ENCODE measurements at regions not wholly inside any gene's neighbourhood (a gene's known extent, or its start where the extent isn't known, plus 50 kb on each side); places are given as distances from the start of the nearest gene placed in this dataset.
A peak's percentile ranks its signal among the peaks of the same experiment; 100 is the strongest.
"Not testable (repeated sequence)": the region's sequence is repeated elsewhere in the genome, so short reads cannot be mapped to it uniquely, and the experiment has no call there.

DNA sequence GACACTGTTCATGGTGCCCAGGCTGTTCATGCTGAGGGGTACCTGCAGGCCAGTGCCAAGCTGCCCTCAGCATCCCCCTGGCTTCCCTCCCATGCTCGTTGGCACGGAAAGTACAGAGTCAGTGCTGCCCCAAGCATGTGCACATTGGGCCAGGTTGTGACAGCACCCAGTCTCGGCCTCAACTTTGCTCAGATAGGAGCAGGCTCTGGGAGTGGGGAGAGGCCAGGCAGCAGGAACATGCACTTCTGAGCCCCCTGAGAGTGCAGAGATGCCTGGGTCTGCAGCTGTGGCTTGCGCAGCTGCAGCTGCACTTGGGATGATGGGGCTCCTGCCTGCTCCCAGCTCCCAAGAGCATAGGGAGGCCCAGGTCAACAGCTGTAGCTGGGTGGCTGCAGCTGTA is 966.4 kb upstream of the NCAM2 start:
- intact Hi-C loops (cut with DNase I, micrococcal nuclease) = no loop called here
- no peaks in the 10 kb centered on the region for H3K9me3 ChIP-seq
- no peaks in the 10 kb centered on the region for H3K36me3 ChIP-seq (ENCODE audit: low read depth)
- H3K4me3 ChIP-seq = no peak overlapping the region
- DNase-seq (no peak), ATAC-seq (peak; percentile 8)
- H3K4me1 ChIP-seq (ENCODE audit: low read depth) = no peaks in the 10 kb centered on the region
- TF ChIP-seq, protein P1, sequence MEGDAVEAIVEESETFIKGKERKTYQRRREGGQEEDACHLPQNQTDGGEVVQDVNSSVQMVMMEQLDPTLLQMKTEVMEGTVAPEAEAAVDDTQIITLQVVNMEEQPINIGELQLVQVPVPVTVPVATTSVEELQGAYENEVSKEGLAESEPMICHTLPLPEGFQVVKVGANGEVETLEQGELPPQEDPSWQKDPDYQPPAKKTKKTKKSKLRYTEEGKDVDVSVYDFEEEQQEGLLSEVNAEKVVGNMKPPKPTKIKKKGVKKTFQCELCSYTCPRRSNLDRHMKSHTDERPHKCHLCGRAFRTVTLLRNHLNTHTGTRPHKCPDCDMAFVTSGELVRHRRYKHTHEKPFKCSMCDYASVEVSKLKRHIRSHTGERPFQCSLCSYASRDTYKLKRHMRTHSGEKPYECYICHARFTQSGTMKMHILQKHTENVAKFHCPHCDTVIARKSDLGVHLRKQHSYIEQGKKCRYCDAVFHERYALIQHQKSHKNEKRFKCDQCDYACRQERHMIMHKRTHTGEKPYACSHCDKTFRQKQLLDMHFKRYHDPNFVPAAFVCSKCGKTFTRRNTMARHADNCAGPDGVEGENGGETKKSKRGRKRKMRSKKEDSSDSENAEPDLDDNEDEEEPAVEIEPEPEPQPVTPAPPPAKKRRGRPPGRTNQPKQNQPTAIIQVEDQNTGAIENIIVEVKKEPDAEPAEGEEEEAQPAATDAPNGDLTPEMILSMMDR (IDR thresholded peaks at IDR 0.05) = no peak

DNA sequence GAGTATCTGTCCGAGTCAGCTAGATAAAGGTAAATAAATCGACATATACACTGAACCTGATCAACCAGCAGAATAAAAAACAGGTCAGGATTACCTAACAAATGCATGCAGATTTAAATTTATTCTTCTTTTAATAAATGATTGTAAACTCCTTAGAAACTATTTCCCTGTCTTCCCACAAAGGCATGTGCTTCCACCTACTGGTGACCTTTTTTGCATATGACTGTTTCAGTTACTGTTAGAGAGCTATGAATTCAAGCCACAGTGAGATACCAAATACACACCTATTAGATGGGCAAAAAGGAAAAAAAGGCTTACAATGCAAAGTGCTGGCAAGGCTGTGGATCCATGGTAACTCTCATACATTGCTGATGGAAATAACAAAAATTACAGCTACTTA is 957.4 kb upstream of the NCAM2 start:
- DNase-seq = peak in 1 of 3 donors; percentile 34
- H3K9me3 ChIP-seq = no peaks in the 10 kb centered on the region
- intact Hi-C loops (cut with DNase I, micrococcal nuclease) = no loop called here
- no peak for ATAC-seq
- H3K4me3 ChIP-seq = no peak overlapping the region
- no peaks in the 10 kb centered on the region for H3K4me1 ChIP-seq (ENCODE audit: low read depth)
- TF ChIP-seq, protein P1 (IDR thresholded peaks at IDR 0.05) = no peak
- H3K36me3 ChIP-seq (ENCODE audit: low read depth) = no peaks in the 10 kb centered on the region

DNA sequence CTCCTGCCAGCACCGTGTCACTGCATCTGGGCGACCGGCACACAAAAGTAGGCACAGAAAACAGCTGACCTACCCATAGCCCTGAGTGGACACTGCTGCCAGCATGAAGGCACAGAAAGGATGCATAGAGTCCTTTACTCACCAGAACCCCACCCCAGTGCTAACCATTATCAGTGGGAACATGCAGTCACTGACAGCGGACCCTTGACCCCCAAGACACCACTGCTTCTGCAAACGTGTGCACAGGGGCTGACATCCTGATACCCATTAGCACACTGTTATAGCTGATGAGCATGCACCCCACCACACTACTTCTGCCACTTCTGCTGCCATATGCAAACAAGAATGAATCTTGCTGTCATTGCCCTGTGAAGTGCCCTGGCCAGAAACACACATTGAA is 953.0 kb upstream of the NCAM2 start:
- TF ChIP-seq, protein P1 (IDR thresholded peaks at IDR 0.05) = no peak
- intact Hi-C loops (cut with DNase I, micrococcal nuclease) = no loop called here
- Histone ChIP-seq H3K4me3 (no peak overlapping the region), H3K36me3 (ENCODE audit: low read depth) (no peaks in the 10 kb centered on the region), H3K9me3 (no peaks in the 10 kb centered on the region), H3K4me1 (ENCODE audit: low read depth) (no peaks in the 10 kb centered on the region)
- DNase-seq (no peak), ATAC-seq (no peak)

DNA sequence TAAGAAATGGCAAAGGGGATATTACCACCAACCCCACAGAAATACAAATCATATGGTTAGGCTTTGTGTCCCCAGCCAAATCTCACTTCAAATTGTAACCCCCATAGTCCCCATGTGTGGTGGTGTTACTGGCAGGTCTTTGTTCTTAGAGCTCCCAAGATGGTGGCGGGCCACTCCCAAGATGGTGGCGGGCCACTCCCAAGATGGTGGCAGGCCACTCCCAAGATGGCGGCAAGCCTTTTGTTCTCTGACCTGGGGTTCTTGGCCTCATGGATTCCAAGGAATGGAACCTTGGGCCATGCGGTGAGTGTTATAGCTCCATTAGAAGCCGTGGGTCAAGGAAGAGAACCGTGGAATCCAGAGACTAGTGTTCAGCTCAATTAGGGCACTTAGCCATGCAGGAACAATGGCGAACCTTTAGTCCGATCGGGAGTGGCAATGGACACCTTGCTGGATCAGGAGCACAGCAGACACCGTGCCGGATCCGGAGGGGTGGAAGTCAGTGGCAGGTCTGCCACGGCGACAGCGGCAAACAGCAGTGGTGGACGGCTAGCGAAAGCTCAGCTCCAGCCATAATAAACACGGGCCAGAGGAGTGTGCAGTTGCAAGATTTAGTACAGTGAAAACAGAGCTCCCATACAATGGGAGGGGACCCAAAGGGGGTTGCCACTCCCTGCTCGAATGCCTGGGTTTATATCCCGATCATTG is 949.9 kb upstream of the NCAM2 start:
- DNase-seq; H3K4me3 ChIP-seq; intact Hi-C loops (cut with DNase I, micrococcal nuclease); H3K9me3 ChIP-seq; H3K36me3 ChIP-seq (ENCODE audit: low read depth); H3K4me1 ChIP-seq (ENCODE audit: low read depth); ATAC-seq: not testable (repeated sequence)

DNA sequence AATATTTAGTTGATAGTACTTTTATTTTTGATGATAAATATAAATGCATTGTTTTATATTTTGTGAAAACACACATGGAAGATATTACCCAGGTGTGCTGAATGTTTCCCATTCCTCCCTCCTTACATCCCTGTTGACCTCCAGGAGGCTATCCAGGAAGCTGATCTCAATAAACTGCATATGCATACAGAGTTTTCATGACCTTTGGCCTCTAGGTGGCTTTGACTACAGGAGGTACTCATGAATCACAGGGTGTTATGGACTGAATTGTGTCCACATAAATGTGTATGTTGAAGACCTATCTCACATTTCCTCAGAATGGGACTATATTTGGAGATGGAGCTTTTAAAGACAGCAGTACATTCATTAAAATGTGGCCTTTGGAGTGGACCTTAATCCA is 914.9 kb upstream of the NCAM2 start:
- ATAC-seq (peak; percentile 58), DNase-seq (peak in 1 of 3 donors; percentile 22)
- no peaks in the 10 kb centered on the region for H3K4me1 ChIP-seq (ENCODE audit: low read depth)
- intact Hi-C loops (cut with DNase I, micrococcal nuclease) = no loop called here
- TF ChIP-seq, protein P1 (IDR thresholded peaks at IDR 0.05) = no peak
- H3K36me3 ChIP-seq (ENCODE audit: low read depth) = no peaks in the 10 kb centered on the region
- H3K9me3 ChIP-seq = no peaks in the 10 kb centered on the region
- no peak overlapping the region for H3K4me3 ChIP-seq

DNA sequence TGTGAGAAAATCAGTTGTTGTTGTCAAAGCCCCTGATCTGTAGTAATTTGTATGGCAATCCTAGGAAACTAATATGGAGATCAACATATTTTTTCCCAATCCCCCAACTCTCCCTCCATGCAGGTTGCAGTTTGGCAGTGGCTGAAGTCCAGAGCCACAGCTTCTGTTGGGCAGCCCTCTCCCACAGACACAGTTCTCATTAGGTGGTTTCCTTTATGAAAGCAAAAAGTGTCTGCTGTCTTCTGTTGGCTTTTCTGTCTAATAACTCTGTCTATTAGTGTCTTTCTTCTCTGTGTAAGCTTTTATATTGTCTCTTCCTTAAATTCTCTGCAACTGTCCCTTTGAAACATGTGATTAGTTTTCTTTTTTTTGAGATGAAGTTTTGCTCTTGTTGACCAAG is 914.3 kb upstream of the NCAM2 start:
- TF ChIP-seq, protein P1 (IDR thresholded peaks at IDR 0.05) = no peak
- intact Hi-C loops (cut with DNase I, micrococcal nuclease) = no loop called here
- no peak overlapping the region for H3K4me3 ChIP-seq
- H3K4me1 ChIP-seq (ENCODE audit: low read depth) = no peaks in the 10 kb centered on the region
- DNase-seq (no peak), ATAC-seq (no peak)
- H3K36me3 ChIP-seq (ENCODE audit: low read depth) = no peaks in the 10 kb centered on the region
- no peaks in the 10 kb centered on the region for H3K9me3 ChIP-seq
